Right lobe of liver (tissue), 4 donors: ENCODE measurements at regions not wholly inside any gene's neighbourhood (a gene's known extent, or its start where the extent isn't known, plus 50 kb on each side); places are given as distances from the start of the nearest gene placed in this dataset.

ENCODE experiments used
- CTCF ChIP-seq, 4 donors: fragments of 200-600 bp in 3 of 4; fragments of 450-650 bp in 1 of 4; IDR thresholded peaks; one replicate each; pipeline versions ENCODE4 v1.5.1 to v1.8.0; 2016 to 2022; ENCODE audit warnings: antibody characterized with exemption in 4 of 4, mild to moderate bottlenecking in 2 of 4
- POLR2A ChIP-seq: fragments of 450-650 bp; IDR thresholded peaks from one replicate; pipeline ENCODE4 v1.6.1; 2017; ENCODE audit warnings: antibody characterized with exemption, mild to moderate bottlenecking
- donor health status: DM: no; HTN: no; CAD: no.
- donor health status: DM: no; HTN: no; CAD: no.
- donor health status: DM: no; HTN: yes; CAD: no.

- TF ChIP-seq CTCF (IDR thresholded peaks at IDR 0.05): no peak
- TF ChIP-seq POLR2A: no peak
Measured at GRCh38 chr5:82699737-82700136, 377.5 kb downstream of the TMEM167A start.
